Common myeloid progenitor, CD34-positive (primary cell): ENCODE measurements at regions not wholly inside any gene's neighbourhood (a gene's known extent, or its start where the extent isn't known, plus 50 kb on each side); places are given as distances from the start of the nearest gene placed in this dataset.

Source experiments
- CTCF ChIA-PET: fragments of 350-600 bp; sonication (Branson Sonifier 250); formaldehyde crosslinking; loops from one replicate; lab custom pipeline; 2021; ENCODE audit warnings: antibody characterized with exemption; lab: Charles Lee
- POLR2A ChIA-PET: fragments of 350-600 bp; sonication (Branson Sonifier 250); formaldehyde crosslinking; loops from one replicate; lab custom pipeline; 2021; ENCODE audit warnings: antibody characterized with exemption; lab: Charles Lee
- DNase-seq, 3 donors: peaks; one replicate each; pipeline versions ENCODE4 v3.0.0 to v3.0.0-alpha.2; 2013
- H3K27ac ChIP-seq, 2 experiments: 1 replicate in 1 of 2; 2 replicates in 1 of 2; pipeline ENCODE4 v1.7.0; 2013; ENCODE audit warnings: inconsistent platforms in 2 of 2, low read length in 2 of 2, mild to moderate bottlenecking in 2 of 2, low read depth in 1 of 2, moderate library complexity in 1 of 2; ENCODE audit not compliant: severe bottlenecking in 2 of 2, insufficient read depth in 1 of 2, poor library complexity in 1 of 2
- H3K27me3 ChIP-seq, 5 experiments: replicated peaks in 2 of 5; 1 replicate in 3 of 5; 2 replicates in 2 of 5; pipeline versions ENCODE4 v1.6.1 to v1.7.0; 2013; ENCODE audit warnings: low read length in 4 of 5, mild to moderate bottlenecking in 2 of 5, moderate library complexity in 2 of 5, inconsistent platforms in 1 of 5; ENCODE audit not compliant: insufficient read depth in 5 of 5, control insufficient read depth in 4 of 5
- H3K36me3 ChIP-seq, 4 experiments: 1 replicate in 2 of 4; 2 replicates in 2 of 4; pipeline versions ENCODE4 v1.6.1 to v1.7.0; 2013; ENCODE audit warnings: low read length in 3 of 4, control low read depth in 1 of 4, mild to moderate bottlenecking in 1 of 4; ENCODE audit not compliant: control insufficient read depth in 4 of 4, insufficient read depth in 4 of 4
- H3K4me1 ChIP-seq, 4 experiments: 1 replicate in 3 of 4; 2 replicates in 1 of 4; pipeline versions ENCODE4 v1.6.1 to v1.7.1; 2013; ENCODE audit warnings: low read length in 3 of 4, mild to moderate bottlenecking in 3 of 4, control low read depth in 1 of 4, inconsistent platforms in 1 of 4, moderate library complexity in 1 of 4; ENCODE audit not compliant: control insufficient read depth in 4 of 4, insufficient read depth in 4 of 4; ENCODE audit errors: control extremely low read depth in 1 of 4
- H3K4me3 ChIP-seq, 7 experiments: 1 replicate in 4 of 7; 2 replicates in 3 of 7; pipeline versions ENCODE4 v1.5.1 to v1.7.0; 2013; ENCODE audit warnings: mild to moderate bottlenecking in 7 of 7, low read length in 6 of 7, moderate library complexity in 6 of 7, inconsistent platforms in 2 of 7, low read depth in 2 of 7, control low read depth in 1 of 7; ENCODE audit not compliant: insufficient read depth in 4 of 7, control insufficient read depth in 1 of 7; ENCODE audit errors: extremely low read depth in 1 of 7
- H3K9me3 ChIP-seq, 5 experiments: 1 replicate in 4 of 5; 2 replicates in 1 of 5; pipeline versions ENCODE4 v1.6.1 to v1.7.1; 2013; ENCODE audit warnings: low read length in 4 of 5, mild to moderate bottlenecking in 2 of 5, inconsistent platforms in 1 of 5, low read depth in 1 of 5, moderate library complexity in 1 of 5; ENCODE audit not compliant: control insufficient read depth in 4 of 5, insufficient read depth in 2 of 5; ENCODE audit errors: control extremely low read depth in 1 of 5
- WGBS: methylation state at CpG from one replicate; pipeline ENCODE4 v1.1.5; 2013; ENCODE audit not compliant: insufficient coverage; 5-methylcytosine and 5-hydroxymethylcytosine counted together

DNA sequence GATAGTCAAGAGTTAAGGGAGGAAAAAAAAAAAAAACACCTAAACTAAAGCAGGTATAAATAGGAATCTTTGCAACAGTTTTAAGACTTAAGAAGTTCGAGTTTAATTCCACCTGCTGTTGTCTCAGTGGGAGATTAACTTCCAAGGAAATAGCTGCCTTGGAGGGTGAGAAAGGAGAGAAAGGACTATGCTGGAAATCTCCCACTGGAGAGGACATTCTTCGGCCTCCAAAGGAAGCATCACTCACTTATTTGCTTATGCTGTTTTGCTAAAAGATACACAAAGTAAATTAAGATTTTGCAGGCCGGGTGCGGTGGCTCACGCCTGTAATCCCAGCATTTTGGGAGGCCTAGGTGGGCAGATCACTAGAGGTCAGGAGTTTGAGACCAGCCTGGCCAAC is 317.9 kb upstream of the MPDZ start:
- H3K4me1 ChIP-seq: no peaks in the 10 kb centered on the region
- WGBS: 96% methylated on average over 5 of the region's 5 CpGs

GRCh38 chr9:13597004-13597403 is 317.5 kb upstream of the MPDZ start:
- Histone ChIP-seq H3K27me3 (no peaks in the 10 kb centered on the region), H3K9me3 (no peaks in the 10 kb centered on the region), H3K27ac (no peak overlapping the region), H3K36me3 (no peaks in the 10 kb centered on the region), H3K4me1 (no peaks in the 10 kb centered on the region), H3K4me3 (no peak overlapping the region)
- DNase-seq: no peak
- no CpG with 5 or more reads among the region's 2 CpGs for WGBS
- ChIA-PET POLR2A (no interaction called here), CTCF (interaction anchor here (1.2 kb wide), 1 partner anchor 11 kb away, joined by 3 read pairs; no protein-coding TSS in a partner anchor)

More for the DNA sequence above, 317.9 kb upstream of the MPDZ start:
- ChIA-PET CTCF (interaction anchor here (1.2 kb wide), 1 partner anchor 10 kb away, joined by 3 read pairs; no protein-coding TSS in a partner anchor), POLR2A (no interaction called here)
- DNase-seq: no peak
- Histone ChIP-seq H3K36me3 (no peaks in the 10 kb centered on the region), H3K27ac (no peak overlapping the region), H3K9me3 (no peaks in the 10 kb centered on the region), H3K27me3 (no peaks in the 10 kb centered on the region), H3K4me3 (no peak overlapping the region)

GRCh38 chr9:13596383-13596970 is 317.0 kb upstream of the MPDZ start:
- 91% methylated on average over 4 of the region's 4 CpGs for WGBS
- Histone ChIP-seq H3K4me3 (no peak overlapping the region), H3K27me3 (no peaks in the 10 kb centered on the region), H3K36me3 (no peaks in the 10 kb centered on the region), H3K4me1 (no peaks in the 10 kb centered on the region), H3K9me3 (no peaks in the 10 kb centered on the region), H3K27ac (no peak overlapping the region)
- CTCF ChIA-PET: no interaction called here
- no peak for DNase-seq
- POLR2A ChIA-PET: no interaction called here

- CTCF ChIA-PET: no interaction called here
- no peak for DNase-seq
- WGBS: 100% methylated on average over 1 of the region's 1 CpG
Measured at GRCh38 chr9:13590996-13591395, 311.5 kb upstream of the MPDZ start.

DNA sequence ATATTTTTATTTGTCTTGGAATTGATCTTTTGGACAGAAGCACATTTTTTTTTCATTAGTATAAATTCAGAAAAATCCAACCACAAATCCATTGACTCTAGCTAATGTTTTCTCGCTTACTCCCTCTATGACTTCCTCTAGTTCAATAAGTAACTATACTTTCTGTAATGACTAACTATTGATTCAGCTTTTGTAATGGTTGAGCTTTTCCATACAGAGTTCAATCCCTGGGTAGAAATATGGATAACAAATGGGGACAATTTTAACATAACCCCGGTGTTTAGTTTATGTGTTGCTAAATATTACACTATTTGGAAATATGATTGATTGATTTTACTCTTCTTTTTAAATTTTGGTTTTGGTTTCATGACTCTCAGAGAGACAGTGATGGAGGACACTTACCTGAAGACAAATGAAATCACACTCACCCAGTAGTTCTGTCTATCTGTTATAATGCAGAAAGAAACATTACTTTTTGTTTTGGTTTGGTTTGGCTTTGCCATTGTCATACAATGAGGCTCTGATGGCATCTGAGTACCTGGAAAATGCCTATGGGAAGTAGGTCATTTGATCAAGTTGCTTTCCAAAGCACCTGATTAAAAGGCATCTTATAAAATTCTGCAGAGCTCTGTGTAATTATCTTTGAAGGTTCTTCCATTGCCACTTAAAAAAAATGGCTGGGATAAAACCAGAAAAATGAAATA is 309.7 kb upstream of the MPDZ start:
- no peak for DNase-seq
- WGBS: no CpG with 5 or more reads among the region's 2 CpGs

More at GRCh38 chr9:13590996-13591395, 311.5 kb upstream of the MPDZ start:
- Histone ChIP-seq H3K4me3 (no peak overlapping the region), H3K27me3 (no peaks in the 10 kb centered on the region), H3K9me3 (no peaks in the 10 kb centered on the region), H3K36me3 (no peaks in the 10 kb centered on the region), H3K4me1 (no peaks in the 10 kb centered on the region), H3K27ac (no peak overlapping the region)
- POLR2A ChIA-PET: no interaction called here

DNA sequence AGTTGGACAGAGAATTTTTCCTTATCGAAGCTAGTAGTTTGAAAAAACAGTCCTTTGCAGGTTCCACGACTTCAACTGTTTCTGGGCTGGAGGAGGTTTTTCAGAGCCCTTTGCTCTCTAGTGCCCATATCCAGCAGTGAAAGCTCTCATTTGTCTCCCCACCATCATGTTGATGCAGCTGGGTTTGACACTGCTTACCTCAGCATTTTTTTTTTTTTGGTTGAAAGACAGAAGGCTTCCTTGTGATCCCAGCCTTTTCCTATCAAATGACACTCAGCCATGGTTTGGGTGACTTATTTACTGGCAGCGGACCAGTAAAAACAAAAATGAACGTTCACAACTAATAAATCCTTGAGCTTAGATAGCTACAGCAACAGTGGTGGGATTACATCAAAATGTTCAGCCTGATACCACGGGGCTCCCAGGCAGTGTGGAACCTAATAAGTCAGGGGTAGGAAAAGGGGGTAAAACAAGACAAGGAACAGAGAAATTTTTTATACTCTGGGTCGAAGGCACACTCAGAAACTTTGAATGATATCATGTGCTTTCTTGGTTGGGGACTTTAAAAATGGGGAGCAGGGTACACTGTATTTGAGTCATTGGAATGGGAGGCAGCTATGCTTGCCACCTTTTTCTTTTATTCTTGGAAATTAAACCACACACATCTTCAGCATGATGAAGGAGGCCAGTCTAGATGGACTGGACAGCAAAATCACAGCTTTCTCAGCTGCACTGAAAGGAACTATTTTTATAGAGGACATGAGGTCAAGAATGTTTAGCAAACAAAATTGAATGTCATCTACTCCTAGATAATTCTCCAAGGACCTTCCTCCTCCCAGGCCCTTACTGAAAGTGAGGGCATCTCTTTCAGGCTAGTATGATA is 308.9 kb upstream of the MPDZ start:
- Histone ChIP-seq H3K27ac (no peak overlapping the region), H3K4me1 (no peaks in the 10 kb centered on the region), H3K9me3 (no peaks in the 10 kb centered on the region), H3K36me3 (no peaks in the 10 kb centered on the region), H3K27me3 (no peaks in the 10 kb centered on the region), H3K4me3 (no peak overlapping the region)
- ChIA-PET CTCF (no interaction called here), POLR2A (no interaction called here)
- 91% methylated on average over 6 of the region's 6 CpGs for WGBS
- DNase-seq: no peak

More for the DNA sequence above, 309.7 kb upstream of the MPDZ start:
- Histone ChIP-seq H3K4me1 (no peaks in the 10 kb centered on the region), H3K27ac (no peak overlapping the region), H3K27me3 (no peaks in the 10 kb centered on the region), H3K36me3 (no peaks in the 10 kb centered on the region), H3K9me3 (no peaks in the 10 kb centered on the region), H3K4me3 (no peak overlapping the region)
- CTCF ChIA-PET: no interaction called here
- POLR2A ChIA-PET: no interaction called here

GRCh38 chr9:13587571-13587970 is 308.1 kb upstream of the MPDZ start:
- H3K9me3 ChIP-seq: no peaks in the 10 kb centered on the region
- H3K27me3 ChIP-seq: no peaks in the 10 kb centered on the region
- ChIA-PET POLR2A (no interaction called here), CTCF (no interaction called here)
- WGBS: 100% methylated on average over 1 of the region's 9 CpGs
- no peaks in the 10 kb centered on the region for H3K4me1 ChIP-seq
- H3K4me3 ChIP-seq: no peak overlapping the region
- H3K27ac ChIP-seq: no peak overlapping the region
- no peaks in the 10 kb centered on the region for H3K36me3 ChIP-seq
- DNase-seq: no peak
